ENCODE measurements at regions not wholly inside any gene's neighbourhood (a gene's known extent, or its start where the extent isn't known, plus 50 kb on each side); places are given as distances from the start of the nearest gene placed in this dataset.

DNA sequence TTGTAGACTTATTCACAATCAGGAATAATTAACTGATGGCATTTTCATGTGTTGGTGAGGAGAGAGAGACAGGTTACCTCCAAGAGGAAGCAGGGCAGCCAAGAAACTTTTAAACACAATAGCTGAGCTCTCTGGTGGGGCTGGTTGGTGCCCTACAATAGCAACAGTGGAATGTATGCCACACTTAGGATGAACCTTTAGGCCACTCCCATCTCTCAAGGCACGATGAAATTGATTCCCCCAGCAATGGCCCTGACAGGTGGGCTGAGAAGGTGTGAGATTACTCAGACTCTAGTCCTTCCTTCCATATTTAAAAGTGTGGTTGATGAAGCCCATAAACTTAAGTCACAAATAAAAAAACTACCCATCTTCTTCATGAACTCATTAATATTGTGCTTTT, 219.4 kb upstream of the CYRIA start:
- no peaks in the 10 kb centered on the region for H3K27me3 ChIP-seq (ENCODE audit: insufficient read depth, low read depth)
- H3K4me2 ChIP-seq: no peak overlapping the region
- no peak for DNase-seq
- ChIA-PET CTCF (no interaction called here), POLR2A (ENCODE audit: unreplicated experiment) (no interaction called here)
- no peaks in the 10 kb centered on the region for H3F3A ChIP-seq (ENCODE audit: insufficient read depth, low read depth)
- H2AFZ ChIP-seq: no peak overlapping the region
- no peak overlapping the region for H3K27ac ChIP-seq
- intact Hi-C loops (cut with micrococcal nuclease; ENCODE audit: unreplicated experiment): no loop called here
- no peaks in the 10 kb centered on the region for H3K9me3 ChIP-seq (ENCODE audit: insufficient read depth, low read depth)
- no peaks in the 10 kb centered on the region for H3K9me2 ChIP-seq (ENCODE audit: insufficient read depth)
- TF ChIP-seq EZH2 (IDR thresholded peaks at IDR 0.05; ENCODE audit: low read depth): no peak
- TF ChIP-seq, protein P1, sequence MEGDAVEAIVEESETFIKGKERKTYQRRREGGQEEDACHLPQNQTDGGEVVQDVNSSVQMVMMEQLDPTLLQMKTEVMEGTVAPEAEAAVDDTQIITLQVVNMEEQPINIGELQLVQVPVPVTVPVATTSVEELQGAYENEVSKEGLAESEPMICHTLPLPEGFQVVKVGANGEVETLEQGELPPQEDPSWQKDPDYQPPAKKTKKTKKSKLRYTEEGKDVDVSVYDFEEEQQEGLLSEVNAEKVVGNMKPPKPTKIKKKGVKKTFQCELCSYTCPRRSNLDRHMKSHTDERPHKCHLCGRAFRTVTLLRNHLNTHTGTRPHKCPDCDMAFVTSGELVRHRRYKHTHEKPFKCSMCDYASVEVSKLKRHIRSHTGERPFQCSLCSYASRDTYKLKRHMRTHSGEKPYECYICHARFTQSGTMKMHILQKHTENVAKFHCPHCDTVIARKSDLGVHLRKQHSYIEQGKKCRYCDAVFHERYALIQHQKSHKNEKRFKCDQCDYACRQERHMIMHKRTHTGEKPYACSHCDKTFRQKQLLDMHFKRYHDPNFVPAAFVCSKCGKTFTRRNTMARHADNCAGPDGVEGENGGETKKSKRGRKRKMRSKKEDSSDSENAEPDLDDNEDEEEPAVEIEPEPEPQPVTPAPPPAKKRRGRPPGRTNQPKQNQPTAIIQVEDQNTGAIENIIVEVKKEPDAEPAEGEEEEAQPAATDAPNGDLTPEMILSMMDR (conservative IDR thresholded peaks at IDR 0.05): no peak
- H4K20me1 ChIP-seq (ENCODE audit: insufficient read depth): no peaks in the 10 kb centered on the region; the same call in 1 of the 2 replicates
- BruUV-seq (replicated peaks): no TSS peak
- H3K4me3 ChIP-seq: no peak overlapping the region
- no peaks in the 10 kb centered on the region for H3K36me3 ChIP-seq (ENCODE audit: low read depth)
- no peaks in the 10 kb centered on the region for H3K79me2 ChIP-seq (ENCODE audit: low read depth)
- H3K4me1 ChIP-seq (replicated peaks; ENCODE audit: insufficient read depth): no peaks in the 10 kb centered on the region

DNA sequence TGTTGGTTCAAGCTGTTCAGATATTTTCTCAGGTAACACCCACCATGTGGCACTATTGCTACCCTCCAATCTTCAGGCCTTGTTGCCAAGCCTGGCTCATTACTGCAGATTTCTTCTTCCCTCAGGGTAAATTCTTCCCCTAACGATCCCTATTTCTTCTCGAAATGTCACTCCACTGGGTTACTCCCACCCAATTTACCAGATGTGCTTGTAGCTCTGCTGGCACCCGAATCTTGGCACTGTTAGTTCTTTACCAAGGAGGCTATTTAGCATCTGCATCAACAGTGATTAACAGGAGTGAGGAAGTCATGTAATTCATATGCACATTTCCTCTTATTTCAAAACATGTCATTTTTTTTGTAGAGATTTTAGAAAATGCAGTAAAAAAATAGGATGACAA, 217.1 kb upstream of the CYRIA start:
- Histone ChIP-seq H3K4me1 (replicated peaks; ENCODE audit: insufficient read depth) (no peaks in the 10 kb centered on the region), H2AFZ (no peak overlapping the region), H3K36me3 (ENCODE audit: low read depth) (no peaks in the 10 kb centered on the region), H3K4me3 (no peak overlapping the region), H4K20me1 (ENCODE audit: insufficient read depth) (no peaks in the 10 kb centered on the region), H3K79me2 (ENCODE audit: low read depth) (no peaks in the 10 kb centered on the region), H3K9me3 (ENCODE audit: insufficient read depth, low read depth) (no peaks in the 10 kb centered on the region), H3K9me2 (ENCODE audit: insufficient read depth) (no peaks in the 10 kb centered on the region), H3K27me3 (ENCODE audit: insufficient read depth, low read depth) (no peaks in the 10 kb centered on the region), H3K4me2 (no peak overlapping the region), H3F3A (ENCODE audit: insufficient read depth, low read depth) (no peaks in the 10 kb centered on the region), H3K27ac (no peak overlapping the region)
- no TSS peak for BruUV-seq (replicated peaks)
- DNase-seq: no peak
- TF ChIP-seq, protein P1 (conservative IDR thresholded peaks at IDR 0.05): no peak
- TF ChIP-seq EZH2 (IDR thresholded peaks at IDR 0.05; ENCODE audit: low read depth): no peak
- ChIA-PET CTCF (no interaction called here), POLR2A (ENCODE audit: unreplicated experiment) (no interaction called here)
- intact Hi-C loops (cut with micrococcal nuclease; ENCODE audit: unreplicated experiment): no loop called here

- intact Hi-C loops (cut with micrococcal nuclease; ENCODE audit: unreplicated experiment): no loop called here
- no TSS peak for BruUV-seq (replicated peaks)
- Histone ChIP-seq H3F3A (ENCODE audit: insufficient read depth, low read depth) (no peaks in the 10 kb centered on the region), H3K4me3 (no peak overlapping the region), H3K79me2 (ENCODE audit: low read depth) (no peaks in the 10 kb centered on the region), H3K9me3 (ENCODE audit: insufficient read depth, low read depth) (no peaks in the 10 kb centered on the region), H4K20me1 (ENCODE audit: insufficient read depth) (no peaks in the 10 kb centered on the region), H3K36me3 (ENCODE audit: low read depth) (no peaks in the 10 kb centered on the region), H2AFZ (no peak overlapping the region), H3K27me3 (ENCODE audit: insufficient read depth, low read depth) (no peaks in the 10 kb centered on the region), H3K9me2 (ENCODE audit: insufficient read depth) (no peaks in the 10 kb centered on the region), H3K27ac (no peak overlapping the region), H3K4me1 (replicated peaks; ENCODE audit: insufficient read depth) (no peaks in the 10 kb centered on the region), H3K4me2 (no peak overlapping the region)
- POLR2A ChIA-PET (ENCODE audit: unreplicated experiment): interaction anchor here (0.7 kb wide), 1 partner anchor 19 kb away, joined by 4 read pairs; no protein-coding TSS in a partner anchor
- no peak for DNase-seq
- CTCF ChIA-PET: no interaction called here
- TF ChIP-seq, protein P1 (conservative IDR thresholded peaks at IDR 0.05): no peak
- TF ChIP-seq EZH2 (IDR thresholded peaks at IDR 0.05; ENCODE audit: low read depth): no peak
Measured at GRCh38 chr2:16881122-16881521, 215.5 kb upstream of the CYRIA start.

Measured in PC-9 (cell line).